Adrenal gland (tissue), 9 donors: ENCODE measurements at regions not wholly inside any gene's neighbourhood (a gene's known extent, or its start where the extent isn't known, plus 50 kb on each side); places are given as distances from the start of the nearest gene placed in this dataset.
"Not testable (repeated sequence)": the region's sequence is repeated elsewhere in the genome, so short reads cannot be mapped to it uniquely, and the experiment has no call there.

Source experiments
- DNase-seq, 7 donors: peaks; one replicate each; pipeline ENCODE4 v3.0.0-alpha.2; 2019 to 2020
- H3K27ac ChIP-seq, 5 donors: fragments of 200-600 bp; sonication (generic) in 4 of 5; 1 replicate in 3 of 5; 2 replicates in 2 of 5; pipeline versions ENCODE4 v1.5.1 to v1.8.0; 2016 to 2020; ENCODE audit warnings: mild to moderate bottlenecking in 1 of 5
- H3K27me3 ChIP-seq: fragments of 200-600 bp; 2 replicates; pipeline ENCODE4 v1.8.0; 2021
- H3K36me3 ChIP-seq, 2 donors: fragments of 200-600 bp; replicated peaks in 1 of 2; 1 replicate in 1 of 2; 2 replicates in 1 of 2; pipeline versions ENCODE4 v1.5.1 to v1.8.0; 2018 to 2022
- H3K4me1 ChIP-seq, 2 donors: fragments of 200-600 bp; replicated peaks in 1 of 2; 1 replicate in 1 of 2; 2 replicates in 1 of 2; pipeline versions ENCODE4 v1.5.1 to v1.8.0; 2018 to 2021
- H3K4me3 ChIP-seq, 4 donors: fragments of 200-600 bp; sonication (generic) in 3 of 4; one replicate each; pipeline ENCODE4 v1.5.1; 2016 to 2018
- H3K9me3 ChIP-seq, 3 donors: fragments of 200-600 bp; sonication (generic) in 1 of 3; replicated peaks in 1 of 3; 1 replicate in 2 of 3; 2 replicates in 1 of 3; pipeline versions ENCODE4 v1.5.1 to v1.8.0; 2016 to 2021
- POLR2A ChIP-seq, 2 donors: fragments of 450-650 bp; IDR thresholded peaks; one replicate each; pipeline ENCODE4 v1.6.1; 2017; ENCODE audit warnings: antibody characterized with exemption in 2 of 2, mild to moderate bottlenecking in 2 of 2, moderate library complexity in 1 of 2
- whole genome bisulfite sequencing, 4 donors: extraction: QIAGEN DNeasy Blood & Tissue Kit in 2 of 4; methylation state at CpG; one replicate each; pipeline versions ENCODE4 v1.1.5 to v1.1.7; 2013 to 2017; 5-methylcytosine and 5-hydroxymethylcytosine counted together
- intact Hi-C, 2 donors: fragments of 100-400 bp; cut with DNase I; formaldehyde crosslinking; loops; one replicate each; pipeline versions ENCODE4 v1.14.1 to v1.15.0; 2022 to 2023
- TF ChIP-seq, protein P1 (sequence below), 6 experiments: fragments of 450-650 bp in 4 of 6; fragments of 200-600 bp in 2 of 6; sonication (generic) in 1 of 6; IDR thresholded peaks; 1 replicate in 5 of 6; 2 replicates in 1 of 6; pipeline versions ENCODE4 v1.5.1 to v1.8.0; 2016 to 2021; ENCODE audit warnings: antibody characterized with exemption in 6 of 6, mild to moderate bottlenecking in 2 of 6, moderate library complexity in 1 of 6
- donor health status: healthy with polysubstance abuse.
- donor health status: Bipolar disorder and iron deficiency.
- donor health status: DM: yes; HTN: yes; CAD: no.
- donor health status: DM: no; HTN: no; CAD: no.
- donor health status: DM: no; HTN: no; CAD: no.

DNA sequence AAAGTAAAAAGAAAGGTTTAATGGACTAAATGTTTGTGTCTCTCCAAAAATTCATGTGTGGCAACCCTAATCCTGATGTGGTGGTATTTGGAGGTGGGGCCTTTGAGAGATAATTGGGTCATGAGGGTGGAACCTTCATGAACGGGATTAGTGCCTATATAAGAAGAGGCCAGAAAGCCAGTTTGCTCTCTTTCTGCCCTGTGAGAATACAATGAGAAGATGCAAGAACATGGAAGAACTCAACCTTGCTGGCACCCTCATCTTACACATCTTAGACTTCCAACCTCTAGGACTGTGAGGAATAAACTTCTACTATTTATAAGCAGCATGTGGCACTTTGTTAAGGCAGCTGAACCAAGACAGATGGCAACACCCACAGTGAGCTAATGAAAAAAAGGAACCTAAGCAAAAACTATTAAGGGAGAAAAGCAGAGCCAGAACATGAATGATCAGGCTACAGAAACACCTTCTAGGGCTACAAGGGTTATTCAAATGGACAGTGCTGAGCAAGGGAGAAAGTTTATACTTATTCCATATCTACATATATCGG, 159.5 kb downstream of the PLK2 start:
- TF ChIP-seq, protein P1, sequence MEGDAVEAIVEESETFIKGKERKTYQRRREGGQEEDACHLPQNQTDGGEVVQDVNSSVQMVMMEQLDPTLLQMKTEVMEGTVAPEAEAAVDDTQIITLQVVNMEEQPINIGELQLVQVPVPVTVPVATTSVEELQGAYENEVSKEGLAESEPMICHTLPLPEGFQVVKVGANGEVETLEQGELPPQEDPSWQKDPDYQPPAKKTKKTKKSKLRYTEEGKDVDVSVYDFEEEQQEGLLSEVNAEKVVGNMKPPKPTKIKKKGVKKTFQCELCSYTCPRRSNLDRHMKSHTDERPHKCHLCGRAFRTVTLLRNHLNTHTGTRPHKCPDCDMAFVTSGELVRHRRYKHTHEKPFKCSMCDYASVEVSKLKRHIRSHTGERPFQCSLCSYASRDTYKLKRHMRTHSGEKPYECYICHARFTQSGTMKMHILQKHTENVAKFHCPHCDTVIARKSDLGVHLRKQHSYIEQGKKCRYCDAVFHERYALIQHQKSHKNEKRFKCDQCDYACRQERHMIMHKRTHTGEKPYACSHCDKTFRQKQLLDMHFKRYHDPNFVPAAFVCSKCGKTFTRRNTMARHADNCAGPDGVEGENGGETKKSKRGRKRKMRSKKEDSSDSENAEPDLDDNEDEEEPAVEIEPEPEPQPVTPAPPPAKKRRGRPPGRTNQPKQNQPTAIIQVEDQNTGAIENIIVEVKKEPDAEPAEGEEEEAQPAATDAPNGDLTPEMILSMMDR (IDR thresholded peaks at IDR 0.05), result no peak
- no peak for TF ChIP-seq POLR2A (IDR thresholded peaks at IDR 0.05)
- WGBS, 4 donors, result 75 to 91% (median 86%) methylated on average over 2 of the region's 2 CpGs
- Histone ChIP-seq H3K27ac (no peak overlapping the region), H3K27me3 (no peaks in the 10 kb centered on the region), H3K9me3 (peaks cover 0 to under 1% (median 0%) of the 10 kb centered on the region in 3 donors), H3K4me3 (no peak overlapping the region), H3K36me3 (no peaks in the 10 kb centered on the region), H3K4me1 (no peaks in the 10 kb centered on the region)
- intact Hi-C loops, result no loop called here
- no peak for DNase-seq

DNA sequence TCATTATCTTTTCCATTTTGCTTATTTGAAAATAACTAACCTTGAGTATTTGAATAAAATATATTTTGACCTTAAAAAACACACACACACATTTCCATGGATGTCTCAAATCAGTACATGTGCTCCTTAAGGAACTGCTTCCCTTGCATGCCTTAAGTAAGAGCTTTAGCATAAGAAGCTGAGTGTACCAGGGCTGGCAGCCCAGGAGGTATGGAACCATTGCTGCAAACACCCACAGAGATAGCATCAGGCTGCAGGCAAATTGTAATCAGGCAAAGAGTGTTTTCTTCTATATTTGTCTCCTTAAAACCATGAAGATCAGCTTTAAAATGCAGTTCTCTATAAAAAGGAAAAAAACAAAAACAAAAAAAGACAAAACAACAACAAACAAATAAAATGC, 160.6 kb downstream of the PLK2 start:
- TF ChIP-seq POLR2A (IDR thresholded peaks at IDR 0.05), result no peak
- TF ChIP-seq, protein P1 (IDR thresholded peaks at IDR 0.05), result no peak
- Histone ChIP-seq H3K27ac (no peak overlapping the region), H3K9me3 (no peaks in the 10 kb centered on the region), H3K27me3 (no peaks in the 10 kb centered on the region), H3K4me1 (no peaks in the 10 kb centered on the region), H3K36me3 (no peaks in the 10 kb centered on the region), H3K4me3 (no peak overlapping the region)
- DNase-seq, result no peak
- intact Hi-C loops, result no loop called here

DNA sequence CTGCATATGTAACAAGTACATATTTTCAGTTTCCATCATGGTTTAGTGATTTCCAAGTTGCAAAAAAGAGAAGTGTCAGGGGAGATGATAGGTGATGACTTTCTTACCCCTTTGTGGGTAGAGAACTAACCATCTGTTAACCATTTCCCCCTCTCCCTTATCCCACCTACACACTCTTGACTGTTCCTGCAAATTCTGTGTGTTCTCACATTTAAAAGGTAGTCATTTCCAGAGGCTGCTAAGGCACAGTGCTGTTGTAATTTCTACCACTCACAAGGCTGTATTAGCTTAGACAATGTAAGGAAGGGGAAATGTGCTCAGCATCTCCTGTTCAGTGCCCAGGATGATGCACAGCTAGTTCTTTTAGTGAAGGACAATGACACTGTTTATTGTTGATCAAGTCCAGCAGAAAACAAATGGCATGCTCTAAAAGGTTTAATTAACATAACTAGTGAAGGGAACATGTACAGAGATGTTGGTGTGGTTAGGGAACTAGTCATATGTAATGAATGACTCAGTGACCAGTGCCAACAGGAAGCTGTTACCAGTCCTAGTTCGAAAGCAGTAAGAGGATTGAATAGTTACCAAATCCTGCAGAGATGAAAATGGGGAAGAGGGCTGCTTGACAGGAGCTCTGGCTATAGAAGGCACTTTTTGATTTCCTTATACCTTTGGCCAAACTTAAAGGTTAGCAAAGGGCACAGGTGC, 165.1 kb downstream of the PLK2 start:
- 24 to 62% (median 58%) methylated on average over 1 of the region's 1 CpG for whole genome bisulfite sequencing, 4 donors
- Histone ChIP-seq H3K9me3 (no peaks in the 10 kb centered on the region), H3K36me3 (no peaks in the 10 kb centered on the region), H3K27ac (no peak overlapping the region), H3K4me1 (no peaks in the 10 kb centered on the region), H3K27me3 (no peaks in the 10 kb centered on the region), H3K4me3 (no peak overlapping the region)
- intact Hi-C loops, result no loop called here
- TF ChIP-seq POLR2A (IDR thresholded peaks at IDR 0.05), result no peak
- TF ChIP-seq, protein P1 (IDR thresholded peaks at IDR 0.05), result no peak
- DNase-seq, result no peak

DNA sequence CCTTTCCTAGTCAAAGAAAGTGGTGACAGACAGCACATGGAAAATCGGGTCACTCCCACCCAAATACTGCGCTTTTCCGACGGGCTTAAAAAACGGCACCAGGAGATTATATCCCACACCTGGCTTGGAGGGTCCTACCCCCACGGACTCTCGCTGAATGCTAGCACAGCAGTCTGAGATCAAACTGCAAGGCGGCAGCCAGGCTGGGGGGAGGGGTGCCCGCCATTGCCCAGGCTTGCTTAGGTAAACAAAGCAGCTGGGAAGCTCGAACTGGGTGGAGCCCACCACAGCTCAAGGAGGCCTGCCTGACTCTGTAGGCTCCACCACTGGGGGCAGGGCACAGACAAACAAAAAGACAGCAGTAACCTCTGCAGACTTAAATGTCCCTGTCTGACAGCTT, 171.6 kb downstream of the PLK2 start:
- DNase-seq, intact Hi-C loops, H3K27me3 ChIP-seq, H3K4me3 ChIP-seq, H3K9me3 ChIP-seq, H3K36me3 ChIP-seq, H3K27ac ChIP-seq, H3K4me1 ChIP-seq: not testable (repeated sequence)
- 86 to 95% (median 87%) methylated on average over 9 to 10 of the region's 10 CpGs for WGBS, 4 donors

DNA sequence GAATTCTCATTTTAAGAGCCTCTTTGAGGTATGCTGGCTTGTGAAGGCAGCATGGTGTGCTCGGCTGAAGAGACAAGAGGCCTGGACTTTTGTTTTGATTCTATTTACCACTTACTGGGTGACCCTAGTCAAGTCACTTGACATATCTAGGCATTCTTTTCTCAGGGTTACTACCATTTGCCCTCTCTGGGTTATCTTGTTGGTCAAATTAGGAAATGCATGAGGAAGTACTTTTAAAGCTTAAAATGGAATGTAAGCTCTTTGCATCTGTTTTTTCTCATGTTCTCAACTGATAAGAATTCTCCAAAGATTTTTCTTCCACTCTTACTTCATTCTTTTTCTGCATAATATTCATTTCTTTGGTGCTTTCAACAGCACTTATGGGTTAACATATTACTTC, 173.1 kb downstream of the PLK2 start:
- Histone ChIP-seq H3K36me3 (no peaks in the 10 kb centered on the region), H3K27ac (no peak overlapping the region), H3K4me1 (no peaks in the 10 kb centered on the region), H3K4me3 (no peak overlapping the region), H3K9me3 (no peaks in the 10 kb centered on the region), H3K27me3 (no peaks in the 10 kb centered on the region)
- intact Hi-C loops, result no loop called here
- 67 to 100% (median 80%) methylated on average over 1 of the region's 1 CpG for WGBS, 4 donors
- no peak for DNase-seq
- no peak for TF ChIP-seq POLR2A (IDR thresholded peaks at IDR 0.05)
- TF ChIP-seq, protein P1 (IDR thresholded peaks at IDR 0.05), result no peak
